HG03064 (cell line): ENCODE measurements at regions not wholly inside any gene's neighbourhood (a gene's known extent, or its start where the extent isn't known, plus 50 kb on each side); places are given as distances from the start of the nearest gene placed in this dataset.
"Not testable (repeated sequence)": the region's sequence is repeated elsewhere in the genome, so short reads cannot be mapped to it uniquely, and the experiment has no call there.

ENCODE experiments used
- ATAC-seq: cut with Tn5 transposase; IDR thresholded peaks from one replicate; pipeline ENCODE4 v1.9.1; 2021; ENCODE audit warnings: low read depth; ENCODE audit not compliant: unreplicated experiment

DNA sequence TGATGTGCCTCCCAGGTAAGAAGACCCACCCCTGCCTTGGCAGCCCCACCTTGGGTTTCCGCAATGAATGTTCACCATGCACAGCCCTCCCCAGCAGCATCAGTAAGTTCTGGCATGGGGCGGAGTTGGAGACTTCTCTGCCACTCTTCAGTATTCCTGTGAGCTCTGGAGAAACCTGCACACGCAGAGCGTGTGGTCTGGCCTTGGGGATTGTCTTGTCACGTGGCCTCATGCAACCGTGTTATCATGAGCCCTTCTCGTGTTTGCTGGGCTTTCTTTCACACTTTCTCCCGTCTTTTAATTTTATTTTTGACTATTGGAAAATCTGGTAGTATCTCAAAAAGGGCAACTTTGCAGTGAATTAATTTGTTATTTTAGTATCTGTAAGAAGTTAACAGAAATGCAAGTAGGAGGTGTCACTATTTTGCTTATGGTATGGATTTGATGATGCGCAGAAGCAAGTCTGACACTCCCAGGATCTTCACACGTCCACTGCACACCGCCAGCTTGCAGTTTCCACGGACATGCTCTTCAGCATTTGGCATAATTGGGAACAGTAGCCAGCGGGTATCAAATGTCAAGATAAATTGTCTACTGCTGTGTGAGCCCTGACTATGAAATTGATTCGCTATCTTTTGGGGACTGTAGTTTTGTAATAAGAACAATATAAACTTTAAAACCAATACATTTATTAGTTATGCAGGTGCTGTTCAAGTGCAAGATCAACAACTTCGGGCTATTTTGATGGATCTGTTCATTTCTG is 463.5 kb downstream of the QKI start:
- ATAC-seq: no peak

DNA sequence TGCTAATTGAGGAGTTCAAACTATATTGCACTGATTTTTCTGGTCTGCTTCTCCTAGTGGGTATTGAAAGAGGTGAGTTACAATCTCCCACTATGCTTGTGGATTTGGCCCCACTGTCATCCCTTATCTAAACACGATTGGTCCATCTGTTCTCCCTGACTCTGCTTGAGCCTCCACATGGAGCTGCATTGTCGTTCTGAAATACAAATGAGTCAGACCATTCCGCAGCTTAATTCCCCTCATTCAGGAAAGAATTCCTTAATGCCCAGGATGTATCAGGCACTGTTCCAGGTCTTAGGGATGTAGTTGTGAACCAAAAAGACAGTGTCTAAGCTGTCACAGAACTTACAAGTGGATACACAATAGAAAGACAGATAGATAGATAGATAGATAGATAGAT is 461.9 kb downstream of the QKI start:
- no peak for ATAC-seq

DNA sequence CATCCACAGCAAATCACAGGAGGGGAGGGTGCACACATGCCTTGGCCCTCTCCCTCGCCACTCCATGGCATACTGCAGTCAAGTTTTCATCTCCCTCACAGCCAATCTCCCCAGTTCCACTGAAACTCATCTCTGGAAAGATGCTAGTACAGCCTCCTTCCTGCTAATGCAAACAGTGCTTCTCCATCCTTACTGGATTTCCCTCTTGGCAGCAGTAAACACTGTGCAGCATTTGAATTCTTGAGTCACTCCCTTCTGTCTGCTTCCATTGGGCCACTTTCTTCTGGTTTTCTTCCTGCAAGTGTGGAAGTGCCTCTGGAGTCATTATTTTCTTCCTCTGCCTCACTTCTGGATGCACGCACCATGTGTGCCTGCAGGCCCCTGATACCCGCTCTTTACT is 460.3 kb downstream of the QKI start:
- no peak for ATAC-seq

DNA sequence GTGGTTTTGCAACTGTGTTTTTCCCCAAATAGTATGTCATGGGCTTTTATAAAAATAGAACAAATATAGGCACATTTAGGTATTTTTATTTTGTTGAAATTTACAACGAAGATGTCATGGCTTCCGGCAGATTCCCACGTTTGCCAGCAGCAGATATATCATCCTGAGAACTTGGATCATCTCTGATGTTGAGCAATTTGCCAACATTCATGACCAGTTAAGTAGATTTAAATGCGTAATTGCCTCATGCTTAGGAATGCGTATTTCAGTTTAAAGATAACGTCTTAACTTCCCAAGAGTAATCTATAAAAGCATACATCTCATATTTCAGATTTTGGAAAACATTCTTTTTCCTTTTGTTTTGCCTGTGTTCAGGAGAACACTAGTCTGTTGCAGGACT is 457.8 kb downstream of the QKI start:
- ATAC-seq: no peak

DNA sequence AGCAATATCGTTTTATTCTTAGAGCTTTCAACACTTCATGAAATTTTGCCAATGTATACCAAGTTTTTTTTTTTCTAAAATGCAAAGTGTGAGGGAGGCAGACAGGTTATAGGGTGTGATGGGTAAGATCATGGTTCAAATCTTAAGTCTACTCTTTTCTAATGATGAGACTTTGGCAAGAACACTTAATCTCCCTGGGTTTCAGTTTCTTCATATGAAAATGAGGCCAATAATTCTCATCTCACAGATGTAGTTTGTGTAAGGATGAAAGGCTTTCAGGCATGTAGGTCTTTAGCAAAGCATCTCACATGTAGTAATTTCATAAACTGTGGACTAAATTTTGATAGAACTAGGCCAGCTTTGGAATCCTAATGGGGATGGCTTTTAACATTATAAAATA is 457.1 kb downstream of the QKI start:
- no peak for ATAC-seq

DNA sequence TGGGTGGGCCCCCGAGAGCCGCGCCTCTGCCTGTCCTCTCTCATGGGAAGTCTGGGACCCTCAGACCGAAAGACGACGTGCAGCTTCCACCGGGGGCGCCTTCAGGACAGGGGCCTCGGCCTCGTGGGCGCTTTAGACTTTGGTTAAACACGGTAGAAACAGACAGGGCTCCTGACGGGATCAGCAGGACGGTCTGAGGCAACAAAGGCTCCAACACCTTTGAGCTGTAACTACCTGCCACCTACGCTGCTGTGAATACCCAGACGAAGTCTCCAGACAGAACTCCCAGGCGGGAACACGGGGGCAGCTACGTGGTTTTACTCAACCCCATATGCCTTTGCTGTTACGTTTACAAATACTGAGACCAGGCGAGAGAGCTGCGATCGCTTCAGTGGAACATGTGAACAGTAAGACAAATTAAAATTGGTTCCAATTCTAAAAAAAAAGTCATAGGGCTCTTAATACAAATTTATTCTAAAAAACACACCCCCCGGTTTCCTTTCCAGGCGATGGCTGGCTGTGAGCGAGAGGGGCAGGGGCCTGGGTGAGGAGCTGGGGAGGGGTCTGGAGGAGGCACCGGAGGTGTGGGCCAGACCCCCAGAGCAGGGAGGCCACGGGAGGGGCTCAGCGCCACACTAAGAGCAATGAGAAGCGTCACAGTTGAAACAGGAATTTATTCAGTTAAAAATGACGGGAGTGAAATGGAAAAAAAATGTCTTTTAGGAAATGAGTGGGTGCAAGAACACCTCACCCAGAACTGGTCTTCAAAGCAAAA is 453.2 kb downstream of the QKI start:
- ATAC-seq: no peak

DNA sequence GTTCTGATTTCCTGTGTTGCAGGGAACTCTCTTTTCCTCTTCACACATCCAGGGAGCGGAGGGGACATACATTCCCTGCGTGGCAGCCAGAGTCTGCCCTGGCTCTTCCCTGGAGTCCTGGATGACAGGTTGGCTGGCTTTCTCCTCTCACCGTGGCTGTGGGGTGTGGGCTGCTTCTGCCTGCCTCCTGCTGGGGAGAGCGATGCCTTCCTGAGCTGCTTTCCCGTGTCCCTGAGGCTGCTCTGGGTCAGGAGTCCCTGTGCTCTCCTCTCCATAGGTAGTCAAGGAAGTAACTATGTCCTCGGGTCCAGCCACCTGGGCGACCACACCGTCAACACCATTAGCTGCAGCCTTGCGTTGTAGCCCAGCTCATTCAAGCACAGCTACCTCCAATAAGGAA is 451.7 kb downstream of the QKI start:
- ATAC-seq: no peak

DNA sequence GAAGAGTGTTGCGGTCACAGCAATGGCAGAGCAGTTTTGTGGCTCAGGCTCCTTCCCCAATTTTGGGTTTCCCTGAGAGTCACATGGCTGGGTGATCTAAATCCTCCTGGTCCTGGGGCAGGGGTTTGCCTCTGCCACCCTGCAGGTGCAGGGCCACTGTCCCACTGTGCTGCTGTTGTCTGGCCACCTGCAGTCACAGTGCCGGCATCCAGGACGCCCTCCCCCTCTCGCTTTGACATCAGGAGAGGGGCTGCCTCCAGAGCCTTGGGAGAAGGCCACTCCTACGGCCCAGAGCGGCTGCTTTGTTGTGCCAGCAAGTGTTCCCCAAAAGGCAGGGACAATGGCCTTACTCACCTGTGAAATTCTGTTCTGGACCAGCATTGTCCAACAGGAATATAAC is 449.0 kb downstream of the QKI start:
- ATAC-seq: no peak

DNA sequence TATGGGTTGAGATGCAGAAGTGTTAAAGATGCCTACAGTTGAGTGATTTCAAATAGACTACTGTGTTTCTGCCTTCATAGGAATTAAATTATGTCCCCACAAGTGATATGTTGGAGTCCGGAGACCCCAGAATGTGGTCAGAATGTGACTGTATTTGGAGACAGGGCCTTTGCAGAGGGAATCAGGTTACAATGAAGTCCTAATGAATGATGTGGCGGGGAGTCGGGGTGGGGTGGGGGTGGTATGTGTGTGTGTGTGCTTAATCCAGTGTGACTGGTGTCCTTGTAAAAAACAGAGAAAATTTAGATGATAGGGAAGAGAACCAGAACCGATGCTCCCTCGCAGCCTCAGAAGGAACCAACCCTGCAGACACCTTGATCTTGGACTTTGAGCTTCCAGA is 448.2 kb downstream of the QKI start:
- no peak for ATAC-seq

DNA sequence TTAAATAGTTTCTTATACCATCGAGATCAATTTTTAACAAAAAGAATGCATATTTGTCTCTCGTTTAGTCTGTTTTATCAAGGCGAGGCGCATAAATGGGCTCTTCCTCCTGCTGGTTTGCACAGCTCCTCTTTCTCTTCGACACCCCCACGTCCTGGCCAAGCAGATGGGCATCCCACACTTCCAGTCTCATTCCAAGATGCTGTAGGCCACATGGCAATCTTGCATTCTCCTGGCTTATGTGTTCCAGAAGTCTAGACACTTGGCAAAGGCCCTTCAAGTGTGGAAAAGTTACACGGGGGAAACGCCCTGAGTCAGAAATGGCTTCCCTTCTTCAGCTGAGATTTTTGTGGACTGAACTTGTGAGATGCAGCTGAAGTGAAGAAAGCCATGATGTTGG is 447.1 kb downstream of the QKI start:
- ATAC-seq: no peak

DNA sequence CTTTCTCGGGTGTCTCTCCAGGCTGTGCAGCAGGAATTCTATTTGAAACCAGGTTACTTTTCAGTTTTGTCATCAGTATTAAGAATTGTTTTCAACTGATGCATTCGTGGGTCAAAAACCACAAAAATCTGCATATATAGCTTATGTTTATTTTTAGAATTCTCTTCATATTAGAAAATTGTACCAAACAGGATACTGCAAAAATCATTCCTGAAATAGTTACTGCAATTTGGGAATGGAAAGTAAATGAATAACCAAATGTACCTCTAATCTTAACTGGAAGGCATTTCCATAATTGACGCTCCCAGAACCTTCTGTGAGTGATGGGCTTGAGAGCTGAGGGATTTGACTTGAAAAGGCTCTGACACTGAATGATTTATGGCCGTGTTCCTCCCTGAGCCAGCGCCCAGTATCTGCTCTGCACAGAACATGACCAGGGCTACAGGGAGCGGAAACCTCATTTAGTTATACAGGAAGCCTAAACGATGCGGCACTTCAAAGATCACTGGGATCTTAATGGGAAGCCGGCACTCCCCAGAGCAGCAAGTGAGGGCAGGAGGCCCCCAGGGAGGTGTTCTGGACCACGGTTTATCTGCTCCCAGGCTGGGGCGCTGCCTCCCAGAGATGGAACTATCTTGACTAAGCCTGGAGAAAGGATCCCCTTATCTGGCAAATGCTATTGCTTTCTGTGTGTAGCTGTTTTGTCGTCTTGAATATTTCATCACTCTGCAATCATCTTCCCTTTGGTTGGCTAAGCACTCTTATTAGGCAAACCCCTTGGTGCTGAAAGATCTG is 446.0 kb downstream of the QKI start:
- ATAC-seq: no peak

DNA sequence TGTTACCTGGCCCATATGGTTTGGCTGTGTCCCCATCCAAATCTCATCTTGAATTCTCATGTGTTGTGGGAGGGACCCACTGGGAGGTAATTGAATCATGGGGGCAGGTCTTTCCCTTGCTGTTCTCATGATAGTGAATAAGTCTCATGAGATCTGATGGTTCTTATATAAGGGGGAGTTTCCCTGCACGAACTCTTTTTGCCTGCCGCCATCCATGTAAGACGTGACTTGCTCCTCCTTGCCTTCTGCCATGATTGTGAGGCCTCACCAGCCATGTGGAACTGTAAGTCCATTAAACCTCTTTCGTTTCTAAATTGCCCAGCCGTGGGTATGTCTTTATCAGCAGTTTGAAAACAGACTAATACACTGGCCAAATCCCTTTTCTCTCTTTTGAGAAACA is 444.4 kb downstream of the QKI start:
- not testable (repeated sequence) for ATAC-seq

DNA sequence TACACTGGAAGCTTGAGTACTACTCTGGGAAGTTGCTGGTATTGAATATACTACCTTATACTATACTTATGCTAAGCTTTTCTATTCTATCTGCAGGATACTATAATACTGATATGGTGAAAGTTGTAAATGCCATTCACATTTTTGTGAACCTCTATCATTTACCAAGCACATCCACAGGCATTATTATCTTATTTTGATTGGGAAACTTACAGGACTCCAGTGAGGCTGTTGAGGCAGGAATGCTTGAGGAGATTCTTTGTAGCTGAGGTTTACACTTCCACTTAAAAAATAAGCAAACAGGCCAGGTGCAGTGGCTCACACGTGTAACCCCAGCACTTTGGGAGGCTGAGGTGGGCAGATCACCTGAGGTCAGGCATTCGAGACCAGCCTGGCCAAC is 442.9 kb downstream of the QKI start:
- no peak for ATAC-seq

DNA sequence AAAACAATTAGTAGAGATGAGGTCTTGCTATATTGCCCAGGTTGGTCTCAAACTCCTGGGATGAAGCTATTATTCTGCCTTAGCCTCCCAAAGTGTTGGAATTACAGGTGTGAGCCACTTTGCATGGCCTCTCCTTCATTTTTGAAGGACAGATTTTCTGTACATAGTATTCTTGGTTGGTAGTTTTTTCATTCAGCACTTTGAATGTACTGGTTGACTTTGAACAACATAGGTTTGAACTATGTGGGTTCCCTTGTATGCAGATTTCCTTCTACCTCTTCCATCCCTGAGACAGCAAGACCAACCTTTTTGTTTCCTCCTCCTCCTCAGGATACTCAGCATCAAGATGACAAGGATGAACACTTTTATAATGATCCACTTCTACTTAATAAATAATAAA is 436.4 kb downstream of the QKI start:
- ATAC-seq: no peak

DNA sequence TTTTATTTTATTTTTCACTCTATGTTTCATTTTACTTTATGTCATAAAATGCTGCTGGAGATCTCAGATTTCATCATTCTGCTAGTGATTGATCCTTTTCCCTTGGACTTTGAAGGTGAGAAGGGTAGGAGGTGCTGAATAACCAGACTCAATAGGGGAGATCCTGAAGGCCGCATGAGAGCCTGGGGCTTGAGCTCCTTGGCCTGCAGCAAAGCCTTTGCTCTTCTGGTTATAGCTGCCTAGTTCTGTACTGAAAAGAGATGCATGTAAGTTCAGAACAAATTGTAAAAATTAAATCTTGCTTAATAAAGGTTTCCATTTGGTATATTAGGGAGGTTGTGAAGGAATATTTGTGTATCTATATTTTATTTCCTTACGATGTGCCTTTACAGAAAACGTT is 430.2 kb downstream of the QKI start:
- ATAC-seq: no peak

DNA sequence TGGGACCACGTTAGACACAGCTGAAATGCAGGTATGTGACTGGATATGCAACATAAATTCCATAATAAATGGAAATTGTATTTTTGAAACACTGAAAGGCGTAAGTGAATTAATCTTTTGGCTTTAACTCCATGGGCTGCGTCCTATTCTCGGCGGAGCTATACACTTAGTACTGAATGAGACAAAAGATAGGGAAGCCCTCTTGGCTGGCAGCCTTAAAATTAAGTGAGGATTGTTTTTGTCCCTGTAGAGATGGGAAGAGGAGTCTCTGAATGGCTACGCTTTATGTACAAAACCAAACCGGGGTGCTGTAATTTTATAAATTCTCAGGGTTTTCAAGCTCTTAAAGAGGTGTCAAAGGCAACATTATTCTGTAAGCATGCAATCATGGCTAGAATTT is 429.8 kb downstream of the QKI start:
- no peak for ATAC-seq

DNA sequence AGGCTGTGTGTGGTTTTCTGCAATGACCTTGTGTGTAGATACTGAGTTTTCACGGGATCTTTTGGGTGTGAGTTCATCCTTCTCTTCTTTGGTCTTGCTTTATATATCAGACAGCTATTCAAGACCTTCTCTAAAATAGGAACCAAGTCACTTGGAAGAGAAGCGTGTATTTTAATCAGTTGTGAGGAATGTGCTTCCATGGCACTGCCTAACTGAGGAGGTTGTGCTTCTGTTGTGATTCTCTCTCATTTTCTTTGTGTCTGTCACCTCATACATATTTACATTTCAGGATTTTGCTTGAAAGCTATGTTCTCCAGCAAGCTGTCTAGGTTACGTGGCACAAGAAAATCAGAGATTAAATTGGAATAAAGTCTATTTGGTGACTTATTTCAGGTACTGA is 428.7 kb downstream of the QKI start:
- no peak for ATAC-seq

DNA sequence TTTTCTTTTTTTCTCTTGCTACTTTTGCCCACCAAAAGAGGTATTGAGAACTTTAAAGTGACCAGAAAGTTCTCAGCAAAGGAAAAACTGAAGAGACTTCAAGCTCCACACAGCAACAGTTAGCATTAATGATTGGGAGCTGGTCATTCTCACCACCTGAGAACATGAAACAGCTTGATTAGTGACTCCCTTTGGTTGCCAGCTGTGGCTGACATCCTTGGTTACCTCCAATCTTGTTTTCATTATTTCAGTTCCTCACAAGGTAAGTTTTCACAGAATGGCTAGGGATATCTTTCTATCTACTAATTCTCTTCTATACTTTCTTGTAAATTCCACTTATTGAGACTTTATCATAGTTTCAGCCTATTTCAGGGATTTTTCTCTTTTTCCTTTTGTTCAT is 427.9 kb downstream of the QKI start:
- ATAC-seq: peak; percentile 66

DNA sequence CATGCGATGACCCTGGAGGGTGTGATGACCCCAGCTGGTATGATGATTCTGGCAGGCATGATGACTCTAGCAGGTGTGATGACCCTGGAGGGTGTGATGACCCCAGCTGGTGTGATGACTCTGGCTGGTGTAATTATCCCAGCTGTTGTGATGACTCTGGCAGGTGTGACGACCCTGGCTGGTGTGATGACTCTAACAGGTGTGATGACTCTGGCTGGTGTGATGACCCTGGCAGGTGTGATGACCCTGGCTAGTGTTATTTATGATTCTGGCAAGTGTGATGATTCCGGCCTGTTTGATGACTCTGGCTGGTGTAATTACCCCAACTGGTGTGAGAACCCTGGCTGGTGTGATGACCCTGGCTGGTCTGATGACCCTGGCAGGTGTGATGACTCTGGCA is 427.2 kb downstream of the QKI start:
- ATAC-seq: no peak

DNA sequence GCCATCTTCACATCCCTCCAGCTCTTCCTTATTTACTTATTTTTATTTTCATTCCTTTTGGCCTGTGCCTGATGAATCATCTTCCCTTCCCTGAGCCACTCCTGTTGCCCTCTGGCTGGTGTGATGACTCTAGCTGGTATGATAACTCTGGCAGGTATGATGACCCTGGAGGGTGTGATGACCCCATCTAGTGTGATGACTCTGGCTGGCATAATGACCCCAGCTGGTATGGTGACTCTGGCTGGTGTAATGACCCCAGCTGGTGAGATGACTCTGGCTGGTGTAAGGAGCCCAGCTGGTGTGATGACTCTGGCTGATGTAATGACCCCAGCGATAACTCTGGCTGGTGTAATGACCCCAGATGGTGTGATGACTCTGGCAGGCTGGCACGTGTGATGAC is 426.8 kb downstream of the QKI start:
- ATAC-seq: no peak

DNA sequence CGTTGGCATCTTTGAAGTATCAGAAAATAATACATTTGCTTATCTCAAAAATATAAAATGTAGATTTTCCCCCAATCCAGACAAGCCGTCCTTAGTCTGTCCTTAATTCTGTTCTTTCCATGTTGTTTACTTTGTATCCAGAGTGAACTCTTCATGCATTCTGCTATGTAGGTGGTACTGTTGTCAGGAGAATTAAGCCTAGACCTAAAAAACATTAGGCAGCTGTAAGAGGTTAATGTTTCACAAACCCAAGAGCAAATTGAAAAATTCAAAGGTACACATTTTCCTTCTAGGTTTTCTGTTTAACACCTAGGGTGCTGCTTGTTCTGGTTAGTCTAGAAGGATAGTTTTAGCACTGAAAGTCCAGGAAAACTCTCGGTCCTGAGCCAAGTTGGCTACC is 426.4 kb downstream of the QKI start:
- ATAC-seq: no peak

DNA sequence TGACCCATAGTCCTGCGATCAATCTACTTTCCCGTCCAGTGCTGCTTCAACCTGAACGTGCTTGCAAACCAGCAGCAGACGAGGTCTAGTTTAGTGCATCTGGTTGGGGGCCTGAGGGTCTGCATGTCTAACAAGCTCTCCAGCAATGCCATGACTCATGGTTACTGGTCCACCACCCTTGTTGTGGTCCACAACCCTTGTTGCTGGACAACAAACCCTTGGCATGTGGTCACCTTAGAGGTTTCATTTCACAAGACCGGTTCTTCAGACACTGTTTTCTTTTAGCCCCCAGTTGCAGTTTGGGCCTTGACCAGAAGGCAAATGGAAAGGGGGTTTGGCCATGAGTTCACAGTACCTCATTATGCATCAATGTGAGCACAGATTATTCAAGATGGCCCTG is 424.8 kb downstream of the QKI start:
- no peak for ATAC-seq
